GM18867 (cell line): ENCODE measurements at regions not wholly inside any gene's neighbourhood (a gene's known extent, or its start where the extent isn't known, plus 50 kb on each side); places are given as distances from the start of the nearest gene placed in this dataset.

ENCODE experiments used
- ATAC-seq: cut with Tn5 transposase; IDR thresholded peaks from one replicate; pipeline ENCODE4 v1.9.1; 2021; ENCODE audit warnings: mild to moderate bottlenecking, moderate library complexity; ENCODE audit not compliant: unreplicated experiment

- ATAC-seq: no peak
Observed at GRCh38 chr2:216808805-216809425, 50.9 kb downstream of the TNP1 start.

- no peak for ATAC-seq
Observed at GRCh38 chr2:216807857-216808272, 52.0 kb downstream of the TNP1 start.

GRCh38 chr2:216804357-216805350 lies 55.2 kb downstream of the TNP1 start:
- ATAC-seq: no peak

- no peak for ATAC-seq
Observed at GRCh38 chr2:216803791-216804190, 56.1 kb downstream of the TNP1 start.

DNA sequence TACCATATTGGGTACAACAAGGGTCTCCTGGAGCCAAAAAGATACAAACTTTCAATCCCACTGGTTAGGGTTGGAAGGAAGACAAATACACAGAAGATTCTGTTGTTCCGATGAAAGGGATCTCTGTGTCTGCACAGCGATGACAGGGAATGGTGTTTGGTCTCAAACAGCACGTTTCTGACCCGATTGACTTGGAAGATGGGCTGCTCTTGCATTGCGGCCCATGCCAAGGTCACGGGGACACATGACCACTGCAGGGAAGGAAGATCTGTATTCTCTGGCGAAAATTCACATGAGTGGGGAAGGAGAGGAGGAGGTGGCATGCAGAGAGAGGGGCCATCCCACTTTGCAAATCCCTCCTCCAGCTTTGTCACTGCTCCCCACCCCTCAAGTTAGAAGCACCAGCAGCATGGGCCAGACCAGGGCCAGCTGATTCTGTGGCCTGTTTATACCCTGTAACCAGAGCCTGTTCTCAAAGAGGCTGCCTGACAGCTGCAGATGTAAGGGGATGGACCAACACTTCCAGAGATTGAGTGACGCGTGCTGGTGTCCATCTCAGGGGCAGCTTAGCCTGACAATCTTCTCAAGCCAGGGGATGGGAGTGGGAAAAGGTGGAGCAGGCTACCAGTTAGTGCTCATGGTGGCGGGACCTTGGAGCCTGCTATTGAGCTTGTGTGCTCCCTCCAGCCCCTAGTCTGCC lies 57.2 kb downstream of the TNP1 start:
- ATAC-seq: no peak

DNA sequence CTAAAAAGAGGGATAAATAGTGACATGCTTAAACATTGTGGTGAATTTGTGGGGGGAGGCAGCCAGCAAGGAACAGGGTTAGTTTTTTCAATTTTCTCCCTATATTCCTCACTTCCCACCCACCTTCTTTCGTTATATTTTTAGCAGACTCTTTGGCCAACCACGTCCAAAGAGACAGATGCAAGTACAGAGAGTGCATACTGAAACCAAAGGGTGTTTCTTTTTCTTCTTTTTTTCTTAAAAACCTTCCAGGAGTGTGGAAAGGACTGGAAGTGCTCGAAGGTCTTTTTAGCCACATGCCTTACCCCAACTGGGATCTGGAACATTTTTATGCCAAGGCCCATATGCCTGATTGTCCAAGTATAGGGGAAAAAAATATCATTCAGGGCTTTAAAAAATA lies 59.0 kb downstream of the TNP1 start:
- no peak for ATAC-seq

DNA sequence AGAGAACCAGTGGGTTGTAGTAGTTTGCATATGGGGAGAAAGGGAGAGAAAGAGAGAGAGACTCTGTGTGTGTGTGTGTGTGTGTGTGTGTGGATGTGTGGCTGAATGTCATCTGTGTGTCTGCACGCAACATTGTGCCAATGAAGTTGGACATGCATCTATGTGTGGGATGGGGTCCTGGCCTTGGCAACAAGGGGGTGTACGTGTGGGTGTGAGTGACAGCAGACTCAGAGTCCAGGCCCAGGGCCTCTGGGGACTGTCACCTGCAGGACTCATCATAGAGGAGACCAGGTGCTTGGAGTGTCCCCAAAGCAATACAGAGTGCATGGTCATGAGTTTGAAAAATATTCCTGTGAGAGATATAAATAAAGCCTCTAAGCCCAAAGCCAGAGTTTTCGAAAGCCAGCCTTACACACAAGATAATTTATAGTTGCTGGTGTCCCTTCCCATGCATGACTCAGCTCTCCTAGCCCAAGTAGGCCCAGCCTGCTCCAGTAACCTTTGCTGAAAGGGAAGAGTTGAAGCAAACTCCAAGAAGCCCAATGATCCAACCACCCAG lies 59.9 kb downstream of the TNP1 start:
- no peak for ATAC-seq

DNA sequence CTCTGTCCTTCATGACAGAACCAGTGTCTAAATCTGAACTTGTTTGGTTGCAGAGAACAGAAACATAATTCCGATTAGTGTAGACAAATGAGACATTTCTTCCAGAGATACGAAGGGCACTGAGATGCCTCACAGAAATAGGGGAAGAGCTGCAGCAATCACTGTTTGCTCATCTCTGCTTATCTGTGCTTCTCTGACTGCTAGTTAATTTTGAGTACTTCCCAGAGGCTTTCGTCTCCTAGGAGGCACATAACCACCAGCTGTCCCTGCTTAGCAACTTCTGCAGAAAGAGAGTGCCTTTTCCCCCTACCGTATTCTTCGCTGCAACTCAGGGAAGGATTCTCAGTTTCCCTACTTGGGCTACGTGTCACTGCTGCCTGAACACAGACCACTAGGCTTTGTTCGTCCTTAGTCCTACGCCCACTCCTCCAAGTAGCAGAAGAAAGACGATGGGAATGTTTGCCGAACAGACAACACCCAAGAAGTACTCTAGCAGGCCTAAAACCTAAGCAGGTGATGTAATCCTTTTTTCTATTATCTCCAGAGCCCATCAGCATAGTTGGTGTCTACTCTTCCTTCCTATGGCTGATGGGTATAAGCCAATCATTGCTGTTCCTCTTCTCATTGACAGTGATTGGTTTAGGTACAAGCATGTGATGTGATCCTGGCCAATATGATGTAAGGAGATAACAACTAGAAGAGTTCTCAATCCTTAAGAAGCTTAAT lies 63.6 kb downstream of the TNP1 start:
- no peak for ATAC-seq

GRCh38 chr2:216793386-216793785 lies 66.5 kb downstream of the TNP1 start:
- no peak for ATAC-seq

- no peak for ATAC-seq
Observed at GRCh38 chr2:216792222-216793021, 67.4 kb downstream of the TNP1 start.

- no peak for ATAC-seq
Observed at GRCh38 chr2:216791303-216791702, 68.6 kb downstream of the TNP1 start.

- ATAC-seq: no peak
Observed at GRCh38 chr2:216789081-216789480, 70.8 kb downstream of the TNP1 start.

DNA sequence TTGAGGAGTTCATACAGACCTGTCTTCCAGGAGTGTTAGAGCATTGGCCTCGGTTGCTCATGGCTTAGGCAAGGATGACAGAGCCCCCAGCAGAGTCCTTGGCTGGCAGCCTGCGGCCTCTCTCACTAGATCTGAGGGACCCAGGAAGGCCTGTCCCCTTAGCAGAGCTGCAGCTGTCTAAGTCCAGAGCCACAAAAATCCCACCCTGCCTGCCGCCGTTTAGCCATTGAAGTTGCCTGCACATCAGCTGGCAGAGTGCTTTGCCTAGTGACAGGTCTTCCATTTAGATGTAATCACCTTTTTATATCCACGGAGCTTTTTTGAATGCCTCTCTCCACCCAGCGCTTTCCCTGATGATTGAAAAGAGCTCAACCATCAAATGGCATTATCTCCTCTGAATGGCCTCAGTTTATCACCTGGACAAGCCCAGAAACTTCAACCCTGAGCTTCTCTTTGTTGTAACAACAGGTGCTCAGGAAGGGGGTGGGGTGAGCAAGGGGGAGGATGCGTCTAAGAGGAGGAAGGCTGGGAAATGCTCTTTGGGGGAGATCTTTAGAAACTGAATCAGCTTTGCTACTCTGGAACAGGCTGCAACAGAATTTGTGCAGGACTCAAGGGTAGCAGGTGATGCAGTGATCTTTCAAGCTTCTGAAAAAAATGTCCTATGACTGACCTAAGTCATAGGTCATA lies 71.9 kb downstream of the TNP1 start:
- ATAC-seq: no peak

DNA sequence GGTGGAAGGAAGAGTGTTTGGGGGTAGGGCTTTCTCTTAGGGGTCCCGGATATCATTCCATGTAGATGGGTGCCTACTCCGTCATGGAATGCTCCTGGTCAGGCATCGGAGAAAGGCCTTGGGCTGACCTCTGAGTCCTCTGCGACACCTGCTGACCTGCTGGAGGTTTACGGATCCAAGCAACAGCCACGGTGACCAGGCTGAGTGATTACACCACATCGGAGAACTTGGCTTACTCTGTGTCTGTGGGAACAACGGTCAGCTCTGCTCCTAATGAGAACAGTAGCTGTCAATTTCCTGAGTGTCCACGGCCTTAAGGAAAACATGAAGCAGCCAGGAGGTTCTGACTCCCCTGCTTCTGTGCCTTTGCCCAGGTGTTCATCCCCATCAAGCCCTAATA lies 73.2 kb downstream of the TNP1 start:
- no peak for ATAC-seq

DNA sequence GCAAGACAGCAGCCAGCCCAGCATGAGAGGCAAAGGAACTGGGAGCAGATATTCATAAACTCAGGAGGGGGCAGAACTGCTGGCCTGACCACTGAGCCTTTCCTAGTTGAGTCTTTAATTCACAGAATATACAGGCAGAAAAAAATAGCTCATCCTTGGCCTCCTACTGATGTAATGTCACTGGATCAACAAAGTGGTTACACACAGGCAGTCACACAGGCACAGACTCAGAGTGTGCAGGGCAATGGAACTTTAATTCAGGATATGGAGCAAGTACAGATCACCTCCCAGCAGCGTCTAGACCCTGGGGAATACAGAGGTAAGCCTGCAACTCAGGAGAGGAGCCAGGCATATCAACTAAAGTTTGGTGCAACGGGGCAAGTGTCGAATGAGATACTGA lies 75.4 kb downstream of the TNP1 start:
- no peak for ATAC-seq

DNA sequence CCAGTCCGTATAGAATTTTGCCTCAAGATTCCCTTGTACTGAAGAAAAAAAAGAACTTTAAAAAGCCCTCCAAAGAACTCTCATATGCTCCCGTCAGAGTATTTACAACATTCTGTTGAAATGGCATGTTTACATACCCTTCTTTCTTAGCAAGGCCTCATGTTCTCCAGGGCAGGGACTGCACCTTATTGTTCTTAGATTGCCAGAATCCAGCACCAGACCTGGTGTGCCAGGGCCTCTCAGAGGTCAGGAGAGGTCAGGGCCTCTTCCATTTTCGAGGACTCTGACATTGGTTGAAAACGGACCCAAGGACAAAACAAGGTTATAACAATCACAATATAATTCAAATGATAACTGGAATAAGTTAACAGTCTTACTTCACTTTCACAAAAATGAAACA lies 78.2 kb downstream of the TNP1 start:
- ATAC-seq: no peak

- no peak for ATAC-seq
Observed at GRCh38 chr2:216780843-216781242, 79.0 kb downstream of the TNP1 start.

DNA sequence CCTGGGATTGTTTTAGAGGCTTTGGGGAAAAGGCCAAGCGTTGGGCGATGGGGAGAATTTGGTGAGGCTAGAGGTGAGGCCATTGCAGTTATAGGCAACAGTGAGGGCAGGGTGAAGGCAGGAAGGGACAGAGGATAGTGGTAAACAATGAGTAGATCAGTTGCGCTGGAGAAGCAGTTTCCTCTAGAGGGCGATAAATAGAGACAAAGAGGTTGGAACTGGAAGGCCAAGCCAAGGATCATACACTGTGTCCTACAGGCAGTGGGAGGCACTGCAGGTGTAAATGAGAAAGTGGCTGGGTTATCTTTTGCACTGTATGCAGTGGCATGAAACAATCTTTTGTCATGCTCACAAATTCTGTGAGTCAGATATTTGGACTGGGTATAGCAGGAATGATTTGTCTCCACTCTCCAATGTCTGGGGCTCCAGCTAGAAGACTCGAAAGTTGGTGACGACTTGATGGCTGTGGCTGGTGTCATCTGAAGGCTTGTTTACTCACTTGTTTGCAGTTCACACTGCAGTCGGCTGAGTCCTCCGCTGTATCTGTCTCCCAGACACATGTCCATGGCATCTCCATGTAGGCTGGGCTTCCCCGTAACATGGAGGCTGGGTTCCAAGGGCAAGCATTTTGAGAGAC lies 82.1 kb downstream of the TNP1 start:
- ATAC-seq: peak; percentile 99
